K562 (cell line): ENCODE measurements at regions not wholly inside any gene's neighbourhood (a gene's known extent, or its start where the extent isn't known, plus 50 kb on each side); places are given as distances from the start of the nearest gene placed in this dataset.
A peak's percentile ranks its signal among the peaks of the same experiment; 100 is the strongest.

Source experiments
- ATAC-seq: fragments of 200-7000 bp; cut with Tn5 transposase; 3 replicates; pipeline ENCODE4 v1.9.1; 2020; ENCODE audit warnings: moderate library complexity
- BruUV-seq: library from RNA; stranded (reverse); fragments of 400-500 nt; replicated peaks from 2 replicates; lab custom pipeline; 2021; lab: Mats Ljungman, UMichigan
- CTCF ChIA-PET: fragments of 300-600 bp; formaldehyde crosslinking; extraction: SDS; loops from one replicate; lab custom pipeline; 2021; ENCODE audit warnings: low intra/inter-chr PET ratio; lab: Yijun Ruan, JAX
- POLR2A ChIA-PET: fragments of 300-600, 350-650 bp; sonication (Branson Sonifier 250); formaldehyde crosslinking; extraction: SDS; loops from one replicate; lab custom pipeline; 2021; ENCODE audit warnings: antibody characterized with exemption, inconsistent platforms; lab: Yijun Ruan, JAX
- DNase-seq, 4 experiments: peaks; one replicate each; pipeline versions ENCODE4 v3.0.0 to v3.0.0-alpha.2; 2011 to 2018; ENCODE audit warnings: low spot score in 3 of 4, mixed read lengths in 3 of 4; ENCODE audit errors: extremely low read depth in 1 of 4
- FAIRE-seq: peaks from 2 replicates; lab custom pipeline; 2011; peaks lifted over from hg19 to GRCh38; lab: Jason Lieb, UNC
- H2AFZ ChIP-seq: 2 replicates; pipeline ENCODE4 v1.6.0; 2011; ENCODE audit warnings: low read depth, low read length, control low read depth, inconsistent platforms
- H3K27ac ChIP-seq: fragments of 200-600 bp; 3 replicates; pipeline ENCODE4 v1.8.0; 2011; ENCODE audit warnings: low read depth, mild to moderate bottlenecking, control low read depth, inconsistent platforms, low read length, moderate library complexity, mixed read lengths; ENCODE audit errors: extremely low read depth
- H3K27me3 ChIP-seq, 2 experiments: fragments of 300-600 bp in 1 of 2; 2 replicates in 1 of 2; 3 replicates in 1 of 2; pipeline versions ENCODE4 v1.6.0 to v1.8.0; 2011; ENCODE audit warnings: inconsistent platforms in 2 of 2, low read length in 2 of 2, mild to moderate bottlenecking in 1 of 2, mixed read lengths in 1 of 2, moderate library complexity in 1 of 2; ENCODE audit not compliant: control insufficient read depth in 2 of 2, insufficient read depth in 2 of 2
- H3K36me3 ChIP-seq: fragments of 300-600 bp; 3 replicates; pipeline ENCODE4 v1.8.0; 2011; ENCODE audit warnings: mild to moderate bottlenecking, low read length, inconsistent platforms; ENCODE audit not compliant: control insufficient read depth, insufficient read depth
- H3K4me1 ChIP-seq, 2 experiments: fragments of 200-600 bp in 1 of 2; replicated peaks in 1 of 2; 2 replicates in 1 of 2; 3 replicates in 1 of 2; pipeline versions ENCODE4 v1.5.1 to v1.8.0; 2011; ENCODE audit warnings: inconsistent platforms in 2 of 2, low read length in 2 of 2, mild to moderate bottlenecking in 1 of 2, mixed read lengths in 1 of 2, moderate library complexity in 1 of 2; ENCODE audit not compliant: control insufficient read depth in 2 of 2, insufficient read depth in 2 of 2
- H3K4me2 ChIP-seq: 2 replicates; pipeline ENCODE4 v1.6.1; 2011; ENCODE audit warnings: low read length, control low read depth, inconsistent platforms, mixed read lengths; ENCODE audit not compliant: insufficient read depth
- H3K4me3 ChIP-seq: fragments of 200-600 bp; sonication (generic), shearing (Covaris generic); 2 replicates; pipeline ENCODE4 v1.5.1; 2016; ENCODE audit warnings: control low read depth, inconsistent platforms
- H3K79me2 ChIP-seq: fragments of 200-600 bp; 3 replicates; pipeline ENCODE4 v1.8.0; 2011; ENCODE audit warnings: low read length, inconsistent platforms; ENCODE audit not compliant: control insufficient read depth, insufficient read depth
- H3K9ac ChIP-seq, 2 experiments: 2 replicates each; pipeline versions ENCODE4 v1.6.0 to v1.6.1; 2011; ENCODE audit warnings: low read depth in 2 of 2, low read length in 2 of 2, control low read depth in 1 of 2, inconsistent platforms in 1 of 2, mild to moderate bottlenecking in 1 of 2, mixed read lengths in 1 of 2; ENCODE audit not compliant: insufficient read depth in 1 of 2
- H3K9me1 ChIP-seq: one replicate; pipeline ENCODE4 v1.6.0; 2011; ENCODE audit warnings: inconsistent platforms, mild to moderate bottlenecking, low read length, moderate library complexity; ENCODE audit not compliant: control insufficient read depth, insufficient read depth
- H3K9me3 ChIP-seq: replicated peaks from 2 replicates; pipeline ENCODE4 v1.5.1; 2011; ENCODE audit warnings: low read depth, low read length, inconsistent platforms; ENCODE audit not compliant: control insufficient read depth, insufficient read depth
- H4K20me1 ChIP-seq: replicated peaks from 2 replicates; pipeline ENCODE4 v1.6.1; 2011; ENCODE audit warnings: low read length, inconsistent platforms, mixed read lengths; ENCODE audit not compliant: control insufficient read depth, insufficient read depth
- SNIP1 ChIP-seq: fragments of 450-650 bp; IDR thresholded peaks from 2 replicates; pipeline ENCODE4 v1.7.1; 2017; ENCODE audit warnings: low read depth, mild to moderate bottlenecking
- SPI1 ChIP-seq: IDR thresholded peaks from 2 replicates; pipeline ENCODE4 v1.6.1; 2011; ENCODE audit warnings: low read depth, low read length, control low read depth, borderline replicate concordance
- WGBS: fragments of 100-300 bp; shearing (Covaris generic); methylation state at CpG from one replicate; pipeline ENCODE4 v1.1.6; 2016; ENCODE audit warnings: low coverage, mixed read lengths; ENCODE audit not compliant: insufficient coverage; ENCODE audit errors: missing lambda C conversion rate; 5-methylcytosine and 5-hydroxymethylcytosine counted together
- in situ Hi-C: fragments of 300-500 bp; cut with MboI; formaldehyde crosslinking; loops from 4 replicates; pipeline ENCODE4 v1.15.0; 2018; ENCODE audit warnings: inconsistent platforms, mixed read lengths
- intact Hi-C: fragments of 100-400 bp; cut with micrococcal nuclease; formaldehyde crosslinking; loops from 2 replicates; pipeline ENCODE4 v1.14.2; 2022
- TF ChIP-seq, protein P1 (sequence below): fragments of 450-650 bp; formaldehyde crosslinking; IDR thresholded peaks from 2 replicates; pipeline ENCODE4 v1.4.0; 2020; ENCODE audit warnings: mild to moderate bottlenecking, moderate library complexity
- TF ChIP-seq, protein P2 (sequence below): sonication (generic); formaldehyde crosslinking; IDR thresholded peaks from 2 replicates; pipeline ENCODE4 v1.8.1; 2023; ENCODE audit warnings: mild to moderate bottlenecking, missing genetic modification reagents
- TF ChIP-seq, protein P3 (sequence below): IDR thresholded peaks from 3 replicates; pipeline ENCODE4 v1.6.1; 2011; ENCODE audit warnings: borderline replicate concordance, mild to moderate bottlenecking, moderate library complexity; ENCODE audit not compliant: insufficient read length; ENCODE audit errors: extremely low read depth

DNA sequence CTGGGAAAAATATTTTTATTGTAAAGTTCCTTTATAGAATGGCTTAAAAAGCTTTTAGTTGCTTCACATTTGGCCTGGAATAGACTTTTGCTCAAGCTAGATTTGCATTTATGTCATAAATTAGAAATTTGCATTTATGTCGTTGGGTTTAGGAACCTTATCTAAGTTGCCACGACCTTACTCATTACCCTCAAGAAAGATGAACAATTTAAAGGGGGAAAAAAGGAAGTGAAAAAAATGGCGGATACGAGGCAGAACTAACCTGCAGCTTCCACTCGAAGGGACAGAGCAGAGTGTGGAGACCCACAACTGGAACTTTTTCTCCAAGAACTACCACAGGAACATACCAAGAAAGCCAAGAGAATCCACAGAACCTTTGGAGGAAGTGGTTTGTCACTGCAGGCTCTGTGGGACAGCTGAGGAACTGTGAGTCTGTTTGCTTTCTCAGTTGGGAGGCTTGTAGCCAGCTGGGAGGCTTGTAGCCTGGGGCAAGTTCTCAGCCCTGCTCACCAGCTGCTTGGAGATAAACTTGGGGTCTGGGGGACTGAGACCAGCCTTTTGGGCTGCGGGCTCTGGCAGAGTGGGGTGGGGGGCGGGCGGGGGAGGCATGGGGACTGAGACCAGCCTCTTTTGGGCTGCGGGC is 349.9 kb upstream of the MEIS1 start:
- BruUV-seq: no TSS peak
- H3K4me2 ChIP-seq: no peak overlapping the region
- no peaks in the 10 kb centered on the region for H3K9me3 ChIP-seq
- intact Hi-C loops: no loop called here
- FAIRE-seq (no peak), DNase-seq (no peak), ATAC-seq (no peak)
- no peaks in the 10 kb centered on the region for H4K20me1 ChIP-seq
- no peak overlapping the region for H2AFZ ChIP-seq
- in situ Hi-C loops: no loop called here
- no peaks in the 10 kb centered on the region for H3K9me1 ChIP-seq
- H3K9ac ChIP-seq: no peak overlapping the region
- H3K4me1 ChIP-seq: no peaks in the 10 kb centered on the region
- 0% methylated on average over 8 of the region's 9 CpGs for WGBS
- no peaks in the 10 kb centered on the region for H3K27me3 ChIP-seq
- TF ChIP-seq SPI1: peak; percentile 34; the same call in 1 of the 2 replicates
- TF ChIP-seq, protein P1, sequence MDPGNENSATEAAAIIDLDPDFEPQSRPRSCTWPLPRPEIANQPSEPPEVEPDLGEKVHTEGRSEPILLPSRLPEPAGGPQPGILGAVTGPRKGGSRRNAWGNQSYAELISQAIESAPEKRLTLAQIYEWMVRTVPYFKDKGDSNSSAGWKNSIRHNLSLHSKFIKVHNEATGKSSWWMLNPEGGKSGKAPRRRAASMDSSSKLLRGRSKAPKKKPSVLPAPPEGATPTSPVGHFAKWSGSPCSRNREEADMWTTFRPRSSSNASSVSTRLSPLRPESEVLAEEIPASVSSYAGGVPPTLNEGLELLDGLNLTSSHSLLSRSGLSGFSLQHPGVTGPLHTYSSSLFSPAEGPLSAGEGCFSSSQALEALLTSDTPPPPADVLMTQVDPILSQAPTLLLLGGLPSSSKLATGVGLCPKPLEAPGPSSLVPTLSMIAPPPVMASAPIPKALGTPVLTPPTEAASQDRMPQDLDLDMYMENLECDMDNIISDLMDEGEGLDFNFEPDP (CRISPR knock-in tag): no peak
- H3K4me3 ChIP-seq: no peak overlapping the region
- no peaks in the 10 kb centered on the region for H3K36me3 ChIP-seq
- ChIA-PET CTCF (no interaction called here), POLR2A (no interaction called here)
- H3K27ac ChIP-seq: no peak overlapping the region
- H3K79me2 ChIP-seq: no peaks in the 10 kb centered on the region

DNA sequence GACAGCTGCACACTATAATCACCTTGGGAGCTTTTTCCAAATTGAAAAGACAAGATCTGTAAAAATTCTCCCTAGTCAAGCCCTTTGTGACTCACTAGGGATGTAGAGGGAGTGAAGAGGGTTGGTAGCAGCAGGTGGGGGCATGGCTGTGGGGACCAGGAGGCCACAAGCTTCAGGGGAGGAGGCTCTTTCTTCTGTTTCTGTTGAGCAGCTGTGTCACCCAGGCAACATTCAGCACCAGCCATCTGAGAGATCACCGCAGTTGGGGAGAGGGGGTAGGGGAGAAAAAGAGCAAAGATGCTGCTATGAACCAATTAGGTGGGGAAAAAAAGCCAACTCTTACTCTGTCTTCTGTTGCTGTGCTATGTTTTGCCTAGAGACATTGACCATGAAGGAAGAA is 352.3 kb upstream of the MEIS1 start:
- H3K4me1 ChIP-seq: no peaks in the 10 kb centered on the region
- H4K20me1 ChIP-seq: no peaks in the 10 kb centered on the region
- CTCF ChIA-PET: no interaction called here
- H3K4me3 ChIP-seq: no peak overlapping the region
- H3K27me3 ChIP-seq: 0 out of 5 replicates have a peak, but pooled peaks cover 0 to 3% of the 10 kb centered on the region in 2 experiments
- H3K79me2 ChIP-seq: no peaks in the 10 kb centered on the region
- no peak overlapping the region for H3K4me2 ChIP-seq
- H2AFZ ChIP-seq: no peak overlapping the region
- WGBS: 0% methylated on average over 1 of the region's 1 CpG
- no peak overlapping the region for H3K27ac ChIP-seq
- no TSS peak for BruUV-seq
- POLR2A ChIA-PET: no interaction called here
- ATAC-seq (no peak), DNase-seq (no peak), FAIRE-seq (no peak)
- in situ Hi-C loops (no loop called here), intact Hi-C loops (no loop called here)
- no peaks in the 10 kb centered on the region for H3K9me3 ChIP-seq
- H3K9ac ChIP-seq: no peak overlapping the region
- no peaks in the 10 kb centered on the region for H3K36me3 ChIP-seq
- H3K9me1 ChIP-seq: no peaks in the 10 kb centered on the region
- TF ChIP-seq, protein P2, sequence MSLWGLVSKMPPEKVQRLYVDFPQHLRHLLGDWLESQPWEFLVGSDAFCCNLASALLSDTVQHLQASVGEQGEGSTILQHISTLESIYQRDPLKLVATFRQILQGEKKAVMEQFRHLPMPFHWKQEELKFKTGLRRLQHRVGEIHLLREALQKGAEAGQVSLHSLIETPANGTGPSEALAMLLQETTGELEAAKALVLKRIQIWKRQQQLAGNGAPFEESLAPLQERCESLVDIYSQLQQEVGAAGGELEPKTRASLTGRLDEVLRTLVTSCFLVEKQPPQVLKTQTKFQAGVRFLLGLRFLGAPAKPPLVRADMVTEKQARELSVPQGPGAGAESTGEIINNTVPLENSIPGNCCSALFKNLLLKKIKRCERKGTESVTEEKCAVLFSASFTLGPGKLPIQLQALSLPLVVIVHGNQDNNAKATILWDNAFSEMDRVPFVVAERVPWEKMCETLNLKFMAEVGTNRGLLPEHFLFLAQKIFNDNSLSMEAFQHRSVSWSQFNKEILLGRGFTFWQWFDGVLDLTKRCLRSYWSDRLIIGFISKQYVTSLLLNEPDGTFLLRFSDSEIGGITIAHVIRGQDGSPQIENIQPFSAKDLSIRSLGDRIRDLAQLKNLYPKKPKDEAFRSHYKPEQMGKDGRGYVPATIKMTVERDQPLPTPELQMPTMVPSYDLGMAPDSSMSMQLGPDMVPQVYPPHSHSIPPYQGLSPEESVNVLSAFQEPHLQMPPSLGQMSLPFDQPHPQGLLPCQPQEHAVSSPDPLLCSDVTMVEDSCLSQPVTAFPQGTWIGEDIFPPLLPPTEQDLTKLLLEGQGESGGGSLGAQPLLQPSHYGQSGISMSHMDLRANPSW: no peak
- TF ChIP-seq SNIP1: no peak
- TF ChIP-seq, protein P3, sequence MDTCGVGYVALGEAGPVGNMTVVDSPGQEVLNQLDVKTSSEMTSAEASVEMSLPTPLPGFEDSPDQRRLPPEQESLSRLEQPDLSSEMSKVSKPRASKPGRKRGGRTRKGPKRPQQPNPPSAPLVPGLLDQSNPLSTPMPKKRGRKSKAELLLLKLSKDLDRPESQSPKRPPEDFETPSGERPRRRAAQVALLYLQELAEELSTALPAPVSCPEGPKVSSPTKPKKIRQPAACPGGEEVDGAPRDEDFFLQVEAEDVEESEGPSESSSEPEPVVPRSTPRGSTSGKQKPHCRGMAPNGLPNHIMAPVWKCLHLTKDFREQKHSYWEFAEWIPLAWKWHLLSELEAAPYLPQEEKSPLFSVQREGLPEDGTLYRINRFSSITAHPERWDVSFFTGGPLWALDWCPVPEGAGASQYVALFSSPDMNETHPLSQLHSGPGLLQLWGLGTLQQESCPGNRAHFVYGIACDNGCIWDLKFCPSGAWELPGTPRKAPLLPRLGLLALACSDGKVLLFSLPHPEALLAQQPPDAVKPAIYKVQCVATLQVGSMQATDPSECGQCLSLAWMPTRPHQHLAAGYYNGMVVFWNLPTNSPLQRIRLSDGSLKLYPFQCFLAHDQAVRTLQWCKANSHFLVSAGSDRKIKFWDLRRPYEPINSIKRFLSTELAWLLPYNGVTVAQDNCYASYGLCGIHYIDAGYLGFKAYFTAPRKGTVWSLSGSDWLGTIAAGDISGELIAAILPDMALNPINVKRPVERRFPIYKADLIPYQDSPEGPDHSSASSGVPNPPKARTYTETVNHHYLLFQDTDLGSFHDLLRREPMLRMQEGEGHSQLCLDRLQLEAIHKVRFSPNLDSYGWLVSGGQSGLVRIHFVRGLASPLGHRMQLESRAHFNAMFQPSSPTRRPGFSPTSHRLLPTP: no peak
